ENCODE measurements at regions not wholly inside any gene's neighbourhood (a gene's known extent, or its start where the extent isn't known, plus 50 kb on each side); places are given as distances from the start of the nearest gene placed in this dataset.

DNA sequence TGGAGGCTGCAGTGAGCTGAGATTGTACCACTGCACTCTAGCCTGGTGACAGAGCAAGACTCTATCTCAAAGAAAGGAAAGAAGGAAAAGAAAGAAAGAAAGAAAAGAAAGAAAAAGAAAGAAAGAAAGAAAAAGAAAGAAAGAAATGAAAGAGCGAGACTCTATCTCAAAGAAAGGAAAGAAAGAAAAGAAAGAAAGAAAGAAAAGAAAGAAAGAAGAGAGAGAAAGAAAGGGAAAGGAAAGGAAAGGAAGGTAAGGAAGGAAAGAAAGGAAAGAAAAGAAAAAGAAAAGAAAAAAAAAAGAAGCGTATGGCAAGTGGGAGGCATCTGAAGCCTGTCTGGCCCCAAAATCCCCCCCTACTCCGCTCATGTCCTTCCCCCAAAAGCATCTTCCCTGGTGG, 182.3 kb upstream of the MSX2 start:
- no peak for TF ChIP-seq CTCF (IDR thresholded peaks at IDR 0.05; ENCODE audit: extremely low read depth, insufficient read depth, missing control alignments)
- in situ Hi-C loops (cut with MboI; ENCODE audit: low pct_unique_long_range_greater_than_20kb, low sequenced_read_pairs, unreplicated experiment) = no loop called here
- no peak for DNase-seq (ENCODE audit: low spot score)

DNA sequence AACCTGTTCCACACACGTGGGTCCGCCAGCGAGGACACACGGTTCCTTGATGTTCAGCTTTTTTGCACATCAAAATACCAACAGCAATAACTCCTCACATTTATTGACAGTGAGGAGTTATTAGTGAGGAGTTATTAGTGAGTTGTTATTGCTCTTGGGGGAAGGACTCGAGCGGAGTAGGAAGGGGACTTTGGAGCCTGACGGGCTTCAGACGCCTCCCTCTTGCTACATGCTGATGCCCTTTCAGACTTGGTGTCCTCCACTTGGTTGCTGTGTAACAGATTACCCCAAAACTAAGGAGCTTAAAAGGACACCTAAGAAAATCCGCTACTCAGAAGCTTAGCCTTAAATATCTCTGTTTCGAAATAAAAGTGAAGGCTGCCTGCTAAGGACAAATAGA, 181.9 kb upstream of the MSX2 start:
- in situ Hi-C loops (cut with MboI; ENCODE audit: low pct_unique_long_range_greater_than_20kb, low sequenced_read_pairs, unreplicated experiment) = no loop called here
- no peak for TF ChIP-seq CTCF (IDR thresholded peaks at IDR 0.05; ENCODE audit: extremely low read depth, insufficient read depth, missing control alignments)
- DNase-seq (ENCODE audit: low spot score) = no peak

GRCh38 chr5:174545926-174546325, 178.5 kb upstream of the MSX2 start:
- TF ChIP-seq CTCF (IDR thresholded peaks at IDR 0.05; ENCODE audit: extremely low read depth, insufficient read depth, missing control alignments) = no peak
- no peak for DNase-seq (ENCODE audit: low spot score)
- in situ Hi-C loops (cut with MboI; ENCODE audit: low pct_unique_long_range_greater_than_20kb, low sequenced_read_pairs, unreplicated experiment) = no loop called here

DNA sequence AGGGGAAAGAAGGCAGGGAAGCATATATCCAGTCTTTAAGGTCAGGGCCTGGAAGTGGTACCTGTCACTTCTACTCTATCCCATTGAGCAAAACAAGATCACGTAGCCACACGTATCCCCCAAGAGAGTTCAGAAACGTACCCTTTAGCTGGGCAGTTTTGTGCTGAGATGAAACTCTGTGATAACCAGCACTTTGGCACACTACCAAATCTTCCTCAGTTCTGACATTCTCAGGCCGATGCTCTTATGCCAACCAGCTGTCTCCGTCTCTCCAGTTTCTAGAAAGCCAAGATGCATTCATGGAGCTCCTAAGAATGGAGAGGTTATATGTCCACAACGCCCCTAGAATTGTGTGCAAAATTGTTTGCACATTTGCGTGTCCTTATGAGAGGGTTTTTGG, 176.6 kb upstream of the MSX2 start:
- DNase-seq (ENCODE audit: low spot score) = no peak
- TF ChIP-seq CTCF (IDR thresholded peaks at IDR 0.05; ENCODE audit: extremely low read depth, insufficient read depth, missing control alignments) = no peak
- in situ Hi-C loops (cut with MboI; ENCODE audit: low pct_unique_long_range_greater_than_20kb, low sequenced_read_pairs, unreplicated experiment) = no loop called here

DNA sequence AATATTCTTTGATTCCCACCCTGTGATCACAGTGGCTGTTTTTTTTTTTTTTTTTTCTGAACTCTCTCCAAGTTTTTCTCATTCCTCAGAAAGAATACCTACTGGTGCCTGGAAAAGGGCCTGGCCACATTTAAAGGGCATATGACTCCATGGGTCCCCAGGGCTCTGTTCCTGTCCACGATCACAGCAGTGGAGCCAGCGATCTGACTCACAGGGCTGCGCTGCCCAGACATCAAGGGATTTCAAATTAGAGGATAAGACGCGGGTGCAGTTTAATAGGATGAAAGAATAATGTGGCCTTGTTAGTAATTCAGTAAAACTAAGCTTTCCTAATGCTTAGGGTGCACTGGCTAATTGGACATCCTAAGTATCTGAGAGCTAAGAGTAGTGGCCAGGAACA, 175.1 kb upstream of the MSX2 start:
- no peak for TF ChIP-seq CTCF (IDR thresholded peaks at IDR 0.05; ENCODE audit: extremely low read depth, insufficient read depth, missing control alignments)
- in situ Hi-C loops (cut with MboI; ENCODE audit: low pct_unique_long_range_greater_than_20kb, low sequenced_read_pairs, unreplicated experiment) = no loop called here
- DNase-seq (ENCODE audit: low spot score) = no peak

GRCh38 chr5:174550026-174550425, 174.4 kb upstream of the MSX2 start:
- no peak for TF ChIP-seq CTCF (IDR thresholded peaks at IDR 0.05; ENCODE audit: extremely low read depth, insufficient read depth, missing control alignments)
- in situ Hi-C loops (cut with MboI; ENCODE audit: low pct_unique_long_range_greater_than_20kb, low sequenced_read_pairs, unreplicated experiment) = no loop called here
- no peak for DNase-seq (ENCODE audit: low spot score)

GRCh38 chr5:174552428-174552827, 172.0 kb upstream of the MSX2 start:
- in situ Hi-C loops (cut with MboI; ENCODE audit: low pct_unique_long_range_greater_than_20kb, low sequenced_read_pairs, unreplicated experiment) = no loop called here
- no peak for TF ChIP-seq CTCF (IDR thresholded peaks at IDR 0.05; ENCODE audit: extremely low read depth, insufficient read depth, missing control alignments)
- no peak for DNase-seq (ENCODE audit: low spot score)
